ACC112 (cell line): ENCODE measurements at regions not wholly inside any gene's neighbourhood (a gene's known extent, or its start where the extent isn't known, plus 50 kb on each side); places are given as distances from the start of the nearest gene placed in this dataset.

Experiments
- H2AFZ ChIP-seq: fragments of 200-600 bp; sonication (generic); one replicate; pipeline ENCODE4 v1.6.0; 2017; ENCODE audit warnings: antibody characterized with exemption, low read length; ENCODE audit not compliant: unreplicated experiment
- H3K27ac ChIP-seq: fragments of 200-600 bp; sonication (generic); 2 replicates; pipeline ENCODE4 v1.5.1; 2014; ENCODE audit warnings: low read depth, mild to moderate bottlenecking, antibody characterized with exemption, low read length, moderate library complexity
- H3K27me3 ChIP-seq: fragments of 200-600 bp; sonication (generic); 2 replicates; pipeline ENCODE4 v1.6.1; 2014; ENCODE audit warnings: mild to moderate bottlenecking, antibody characterized with exemption, low read length, moderate library complexity, mixed read lengths; ENCODE audit not compliant: insufficient read depth
- H3K36me3 ChIP-seq: fragments of 200-600 bp; sonication (generic); 2 replicates; pipeline ENCODE4 v1.6.1; 2016; ENCODE audit warnings: mild to moderate bottlenecking, antibody characterized with exemption, low read length, moderate library complexity, mixed read lengths; ENCODE audit not compliant: insufficient read depth
- H3K4me1 ChIP-seq: fragments of 200-600 bp; sonication (generic); one replicate; pipeline ENCODE4 v1.6.1; 2016; ENCODE audit warnings: low read length, mixed read lengths; ENCODE audit not compliant: insufficient read depth, unreplicated experiment, control insufficient read depth
- H3K4me3 ChIP-seq: fragments of 200-600 bp; sonication (generic); 2 replicates; pipeline ENCODE4 v1.5.1; 2014; ENCODE audit warnings: mild to moderate bottlenecking, low read depth, low read length
- H3K79me2 ChIP-seq: fragments of 200-600 bp; sonication (generic); one replicate; pipeline ENCODE4 v1.6.0; 2016; ENCODE audit warnings: low read length; ENCODE audit not compliant: control insufficient read depth, unreplicated experiment, insufficient read depth

DNA sequence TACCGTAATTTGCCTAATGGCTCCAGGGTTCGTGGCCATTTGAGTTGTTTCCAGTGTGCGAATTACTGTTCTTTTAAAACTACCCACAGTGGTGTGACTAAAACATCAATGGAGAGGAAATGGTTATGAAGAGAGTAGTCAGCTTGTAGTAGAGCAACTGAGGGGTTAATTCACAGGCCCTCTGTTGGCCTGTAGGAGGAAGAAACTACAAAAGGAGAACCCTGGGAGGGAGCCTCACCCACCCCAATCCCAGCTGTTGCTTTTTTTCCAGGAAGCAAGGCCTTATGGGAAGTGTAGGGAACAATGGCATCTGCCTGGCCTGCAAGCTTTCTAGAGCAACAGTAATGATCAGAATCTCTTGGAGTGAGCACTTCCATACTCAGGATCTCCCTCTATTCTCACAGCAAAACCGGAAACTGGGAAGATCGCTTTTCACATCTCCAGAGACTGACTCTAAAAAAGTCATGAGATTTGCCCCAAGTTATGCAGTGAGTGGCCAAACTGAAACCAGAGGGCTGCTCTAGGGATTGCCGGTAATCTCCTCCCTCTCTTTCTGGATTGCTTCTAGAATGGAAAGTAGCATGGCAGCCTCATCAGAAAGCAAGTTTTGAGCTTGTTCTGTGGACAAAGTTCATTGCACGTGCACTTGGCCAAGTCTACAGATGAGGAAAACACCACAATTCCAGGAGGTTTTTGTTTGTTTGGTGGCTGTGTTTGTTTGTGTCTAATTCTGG lies 125.3 kb upstream of the PWP1 start:
- no peak overlapping the region for H3K27ac ChIP-seq
- H3K79me2 ChIP-seq: no peaks in the 10 kb centered on the region
- no peaks in the 10 kb centered on the region for H3K4me1 ChIP-seq
- H3K27me3 ChIP-seq: no peaks in the 10 kb centered on the region
- no peak overlapping the region for H2AFZ ChIP-seq
- H3K36me3 ChIP-seq: no peaks in the 10 kb centered on the region
- no peak overlapping the region for H3K4me3 ChIP-seq

DNA sequence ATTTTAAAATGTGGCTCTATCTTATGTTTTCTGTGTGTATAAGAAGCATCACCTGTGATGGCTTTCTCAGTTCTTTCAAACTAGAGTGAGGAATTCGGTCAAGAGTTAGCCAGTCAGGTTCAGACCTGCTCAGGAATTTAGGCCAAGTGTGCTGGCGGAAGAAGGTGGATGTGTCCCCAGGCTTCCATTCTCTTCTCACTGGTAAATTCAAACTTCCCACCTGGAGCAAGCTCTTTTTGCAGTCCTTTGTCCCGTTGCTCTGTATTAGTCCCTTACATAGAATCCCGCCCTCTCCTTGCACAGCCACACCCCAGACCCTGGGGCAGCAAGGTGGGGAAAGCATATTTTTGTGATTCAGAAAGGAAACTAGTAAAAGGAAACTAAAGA lies 124.7 kb upstream of the PWP1 start:
- Histone ChIP-seq H2AFZ (no peak overlapping the region), H3K36me3 (no peaks in the 10 kb centered on the region), H3K27me3 (no peaks in the 10 kb centered on the region), H3K27ac (no peak overlapping the region), H3K4me1 (no peaks in the 10 kb centered on the region), H3K4me3 (no peak overlapping the region), H3K79me2 (no peaks in the 10 kb centered on the region)

DNA sequence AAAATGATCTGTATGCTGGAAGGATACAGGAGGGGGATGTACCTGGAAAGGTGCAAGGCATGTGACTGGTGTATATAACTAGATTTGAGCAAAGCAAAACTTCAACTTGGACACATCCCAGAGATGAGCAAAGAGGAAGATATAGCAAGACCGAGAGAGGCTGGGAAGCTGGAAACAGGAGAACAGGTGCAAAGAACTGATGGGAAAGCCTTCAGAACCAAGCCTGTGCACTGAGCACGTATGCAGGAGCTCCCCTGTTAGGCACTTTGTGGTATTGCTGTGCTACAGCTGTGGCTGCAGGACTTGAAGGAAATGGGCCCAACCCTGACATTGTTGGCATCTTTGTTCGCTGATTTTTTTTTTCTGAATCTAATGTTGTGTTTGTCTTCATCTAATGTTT lies 120.7 kb upstream of the PWP1 start:
- Histone ChIP-seq H3K27me3 (no peaks in the 10 kb centered on the region), H3K4me3 (no peak overlapping the region), H3K27ac (no peak overlapping the region), H3K36me3 (no peaks in the 10 kb centered on the region), H3K4me1 (no peaks in the 10 kb centered on the region), H2AFZ (no peak overlapping the region), H3K79me2 (no peaks in the 10 kb centered on the region)

DNA sequence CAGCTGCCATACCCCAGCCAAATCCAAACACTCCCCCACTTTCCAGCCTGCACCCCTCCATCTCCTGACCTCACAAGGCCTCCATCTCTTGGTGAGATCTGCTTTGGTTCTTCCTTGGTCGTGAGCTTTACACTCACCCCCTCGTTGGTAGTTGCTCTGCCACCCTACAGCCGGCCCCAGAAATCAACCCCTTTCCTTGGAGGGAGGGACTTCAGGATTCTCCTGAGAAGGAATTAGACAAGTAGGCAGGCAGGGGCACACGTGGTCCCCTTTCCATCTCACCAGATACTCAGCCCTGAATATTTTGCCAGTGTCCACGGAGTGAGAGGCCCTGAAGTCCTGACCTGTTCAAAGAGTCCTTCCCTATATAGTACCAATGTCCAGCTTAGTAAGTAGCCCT lies 120.0 kb upstream of the PWP1 start:
- no peaks in the 10 kb centered on the region for H3K79me2 ChIP-seq

DNA sequence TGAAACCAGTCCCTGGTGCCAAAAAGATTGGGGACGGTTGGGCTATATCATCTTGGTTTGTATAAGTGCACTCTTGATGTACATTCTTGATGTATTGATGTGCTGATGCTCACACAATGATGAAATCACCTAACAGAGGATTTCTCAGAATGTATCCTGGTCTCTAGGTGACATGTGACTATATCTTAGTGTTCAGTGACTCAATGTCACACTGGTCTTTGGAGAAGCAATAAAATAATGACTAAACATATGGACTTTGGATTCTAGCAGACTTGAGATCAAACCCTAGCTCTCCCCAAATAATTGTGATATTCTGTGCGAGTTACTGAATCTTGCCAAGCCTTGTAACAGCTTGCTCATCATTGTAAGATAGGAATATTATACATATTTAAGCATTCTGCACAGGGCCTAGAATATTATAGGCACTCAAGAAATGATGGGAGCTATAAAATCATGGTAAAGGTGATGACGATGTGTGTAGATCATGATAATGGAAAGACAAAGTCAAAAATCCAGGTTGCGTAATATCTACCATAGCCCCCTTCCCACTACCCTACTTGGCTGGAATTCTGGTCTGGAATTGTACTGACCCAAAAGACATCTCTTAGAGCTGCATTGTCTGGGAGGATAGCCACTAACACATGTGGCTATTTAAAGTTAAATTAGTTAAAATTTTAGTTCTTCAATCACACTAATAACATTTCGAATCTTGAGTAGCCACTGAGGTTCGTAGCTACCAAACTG lies 117.6 kb upstream of the PWP1 start:
- no peaks in the 10 kb centered on the region for H3K36me3 ChIP-seq
- H3K4me1 ChIP-seq: no peaks in the 10 kb centered on the region
- no peak overlapping the region for H3K4me3 ChIP-seq

More for the DNA sequence above, 120.0 kb upstream of the PWP1 start:
- Histone ChIP-seq H3K4me3 (no peak overlapping the region), H3K4me1 (no peaks in the 10 kb centered on the region), H3K36me3 (no peaks in the 10 kb centered on the region), H3K27ac (no peak overlapping the region), H2AFZ (no peak overlapping the region), H3K27me3 (no peaks in the 10 kb centered on the region)

DNA sequence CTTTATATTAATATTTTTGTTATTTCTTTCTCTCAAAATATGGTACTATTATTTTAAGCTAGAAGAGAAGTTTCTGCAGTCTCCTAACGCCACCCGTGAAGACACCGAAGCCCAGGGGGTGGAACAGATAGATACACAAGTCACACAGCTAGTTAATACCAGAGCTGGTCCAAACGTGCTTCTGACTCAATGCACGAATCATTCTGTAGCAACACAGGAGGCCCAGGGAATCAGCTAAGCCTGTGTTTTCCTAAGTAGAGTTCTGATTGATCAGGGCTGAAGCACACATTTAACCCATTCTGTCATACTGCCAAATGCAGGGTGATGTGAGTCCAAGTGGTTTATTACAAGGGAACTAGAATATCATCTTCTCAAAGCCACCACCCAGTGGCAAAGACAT lies 116.9 kb upstream of the PWP1 start:
- Histone ChIP-seq H3K27me3 (peaks cover 5% of the 10 kb centered on the region; the same call in 1 of the 2 replicates), H3K27ac (no peak overlapping the region), H2AFZ (no peak overlapping the region), H3K4me1 (no peaks in the 10 kb centered on the region), H3K4me3 (no peak overlapping the region), H3K79me2 (no peaks in the 10 kb centered on the region), H3K36me3 (no peaks in the 10 kb centered on the region)

More for the DNA sequence above, 117.6 kb upstream of the PWP1 start:
- H3K79me2 ChIP-seq: no peaks in the 10 kb centered on the region
- H3K27me3 ChIP-seq: peaks cover 5% of the 10 kb centered on the region; the same call in 1 of the 2 replicates
- no peak overlapping the region for H2AFZ ChIP-seq
- H3K27ac ChIP-seq: no peak overlapping the region

DNA sequence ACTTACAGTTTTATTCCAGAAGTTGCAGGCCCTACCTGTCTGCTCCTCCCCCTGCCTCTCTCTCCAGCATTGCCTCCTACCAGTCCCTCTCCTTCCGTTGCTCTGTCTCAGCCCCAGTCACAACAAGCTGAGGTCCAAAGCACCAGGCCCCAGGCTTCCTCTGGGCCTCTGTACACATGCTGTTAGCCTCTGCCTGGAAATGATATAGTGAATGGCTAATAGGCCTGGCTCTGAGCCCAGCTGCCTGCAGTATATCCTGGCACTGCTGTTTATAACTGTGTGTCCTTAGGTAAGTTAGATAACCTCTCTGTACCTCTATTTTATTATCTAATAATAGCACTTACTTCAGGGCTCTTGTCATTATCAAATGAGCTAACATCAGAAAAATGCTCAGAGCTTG lies 114.9 kb upstream of the PWP1 start:
- Histone ChIP-seq H3K27ac (no peak overlapping the region), H3K79me2 (no peaks in the 10 kb centered on the region), H2AFZ (no peak overlapping the region), H3K4me3 (no peak overlapping the region), H3K27me3 (peaks cover 5% of the 10 kb centered on the region; the same call in 1 of the 2 replicates), H3K4me1 (no peaks in the 10 kb centered on the region), H3K36me3 (no peaks in the 10 kb centered on the region)

DNA sequence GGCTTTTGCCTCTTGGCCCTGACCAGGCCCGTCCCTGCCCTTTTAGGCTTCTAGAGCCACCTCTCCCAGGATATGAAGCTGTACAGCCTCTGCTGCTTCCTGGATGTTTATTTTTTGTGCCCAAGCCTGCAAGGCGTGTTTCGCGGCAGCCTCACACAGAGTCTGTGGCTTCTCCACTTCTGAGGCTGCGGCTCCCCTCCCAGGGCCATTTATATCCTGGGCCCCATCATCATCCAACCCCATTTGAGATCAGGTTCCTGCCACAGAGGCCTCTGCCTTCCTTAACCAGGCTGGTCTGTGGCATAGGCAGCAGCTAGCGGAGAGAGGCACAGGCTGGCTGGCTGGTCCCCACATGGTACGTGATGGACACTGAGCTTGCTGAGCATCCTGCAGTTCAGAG lies 114.1 kb upstream of the PWP1 start:
- Histone ChIP-seq H3K27ac (no peak overlapping the region), H3K4me3 (no peak overlapping the region), H3K27me3 (peaks cover 5% of the 10 kb centered on the region; the same call in 1 of the 2 replicates), H3K36me3 (no peaks in the 10 kb centered on the region), H3K79me2 (no peaks in the 10 kb centered on the region), H2AFZ (no peak overlapping the region), H3K4me1 (no peaks in the 10 kb centered on the region)

DNA sequence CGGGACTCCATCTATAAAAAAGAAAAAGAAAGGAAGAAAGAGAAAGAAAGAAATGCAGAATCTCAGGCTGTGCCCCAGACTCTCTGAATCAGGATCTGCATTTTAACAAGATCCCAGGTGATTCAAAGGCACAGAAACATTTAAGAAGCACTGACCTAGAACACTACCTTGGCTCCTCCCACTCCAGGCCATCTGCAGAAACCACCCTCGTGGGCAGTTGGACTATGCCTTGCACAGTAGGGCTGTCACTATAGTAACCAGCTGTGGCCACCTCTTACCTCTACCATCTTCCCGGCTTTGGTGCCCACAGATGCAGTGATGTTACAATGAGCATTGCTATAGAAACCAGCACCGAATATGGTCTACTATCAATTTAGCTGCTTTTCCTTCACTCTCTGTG lies 110.9 kb upstream of the PWP1 start:
- no peak overlapping the region for H2AFZ ChIP-seq
- H3K79me2 ChIP-seq: no peaks in the 10 kb centered on the region

DNA sequence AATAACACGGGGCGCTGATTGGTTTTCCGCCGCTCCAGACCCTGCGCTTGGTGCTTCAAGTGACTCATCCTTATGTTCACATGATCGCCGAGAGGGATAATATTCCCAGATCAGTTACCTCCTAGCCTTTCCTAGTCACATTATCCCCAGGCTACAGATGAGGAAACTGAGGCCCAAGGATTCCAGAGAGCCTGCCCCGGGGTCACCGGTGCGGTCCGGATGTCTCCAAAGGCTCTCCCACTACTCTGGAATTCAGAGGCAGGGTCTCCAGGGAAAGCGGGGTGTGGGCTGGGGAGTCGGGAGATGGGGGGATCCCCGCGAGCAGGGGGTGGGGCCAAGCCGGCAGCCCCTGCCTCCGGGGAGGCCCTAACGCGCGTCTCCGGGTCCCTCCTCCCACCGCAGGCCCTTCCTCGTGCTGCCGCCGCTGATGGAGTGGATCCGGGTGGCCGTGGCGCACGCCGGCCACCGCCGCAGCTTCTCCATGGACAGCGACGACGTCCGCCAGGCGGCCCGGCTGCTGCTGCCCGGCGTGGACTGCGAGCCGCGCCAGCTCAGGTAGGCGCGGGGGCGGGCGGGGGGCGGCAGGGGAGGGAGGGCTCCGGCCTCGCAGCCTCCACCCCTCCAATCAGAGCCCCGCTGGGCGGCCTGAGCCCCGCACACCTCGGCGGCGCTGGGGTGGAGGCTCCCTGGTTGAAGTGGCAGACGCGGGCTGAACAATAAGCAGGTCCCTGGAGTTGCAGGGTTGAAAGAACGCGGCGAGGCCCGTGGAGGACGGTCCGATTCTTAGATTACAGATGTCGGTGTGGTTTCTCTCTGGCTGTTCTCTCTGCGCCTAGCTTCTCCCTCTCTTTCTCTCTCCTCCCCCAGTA lies 104.6 kb upstream of the PWP1 start:
- Histone ChIP-seq H3K36me3 (no peaks in the 10 kb centered on the region), H2AFZ (no peak overlapping the region), H3K79me2 (no peaks in the 10 kb centered on the region), H3K27ac (no peak overlapping the region), H3K4me1 (peaks cover 7% of the 10 kb centered on the region), H3K4me3 (peak overlapping the region; percentile 62), H3K27me3 (peaks cover 34% of the 10 kb centered on the region)

More for the DNA sequence above, 110.9 kb upstream of the PWP1 start:
- Histone ChIP-seq H3K27ac (no peak overlapping the region), H3K27me3 (peaks cover 8% of the 10 kb centered on the region; the same call in 1 of the 2 replicates), H3K4me3 (no peak overlapping the region), H3K4me1 (peaks cover 7% of the 10 kb centered on the region), H3K36me3 (no peaks in the 10 kb centered on the region)
